ENCODE measurements at regions not wholly inside any gene's neighbourhood (a gene's known extent, or its start where the extent isn't known, plus 50 kb on each side); places are given as distances from the start of the nearest gene placed in this dataset.

GRCh38 chr10:128880159-128880725 lies 586.8 kb upstream of the MGMT start:
- no peak for DNase-seq (ENCODE audit: low read depth in 2 of 3, low spot score in 2 of 3)

- no peak for DNase-seq (ENCODE audit: low read depth in 2 of 3, low spot score in 2 of 3)
Observed at GRCh38 chr10:128881086-128881485, 586.0 kb upstream of the MGMT start.

- no peak for DNase-seq (ENCODE audit: low read depth in 2 of 3, low spot score in 2 of 3)
Observed at GRCh38 chr10:128883231-128884032, 583.6 kb upstream of the MGMT start.

- no peak for DNase-seq (ENCODE audit: low read depth in 2 of 3, low spot score in 2 of 3)
Observed at GRCh38 chr10:128884033-128884425, 583.0 kb upstream of the MGMT start.

- DNase-seq (ENCODE audit: low read depth in 2 of 3, low spot score in 2 of 3): no peak
Observed at GRCh38 chr10:128884496-128885072, 582.5 kb upstream of the MGMT start.

- DNase-seq (ENCODE audit: low read depth in 2 of 3, low spot score in 2 of 3): no peak
Observed at GRCh38 chr10:128885573-128886555, 581.2 kb upstream of the MGMT start.

GRCh38 chr10:128887856-128888255 lies 579.2 kb upstream of the MGMT start:
- DNase-seq (ENCODE audit: low read depth in 2 of 3, low spot score in 2 of 3): no peak

GRCh38 chr10:128892005-128892404 lies 575.0 kb upstream of the MGMT start:
- no peak for DNase-seq (ENCODE audit: low read depth in 2 of 3, low spot score in 2 of 3)

GRCh38 chr10:128894641-128895040 lies 572.4 kb upstream of the MGMT start:
- DNase-seq (ENCODE audit: low read depth in 2 of 3, low spot score in 2 of 3): no peak

- DNase-seq (ENCODE audit: low read depth in 2 of 3, low spot score in 2 of 3): no peak
Observed at GRCh38 chr10:128895473-128895872, 571.6 kb upstream of the MGMT start.

GRCh38 chr10:128896116-128896795 lies 570.8 kb upstream of the MGMT start:
- DNase-seq (ENCODE audit: low read depth in 2 of 3, low spot score in 2 of 3): no peak

- DNase-seq (ENCODE audit: low read depth in 2 of 3, low spot score in 2 of 3): no peak
Observed at GRCh38 chr10:128896963-128897362, 570.1 kb upstream of the MGMT start.

- DNase-seq (ENCODE audit: low read depth in 2 of 3, low spot score in 2 of 3): no peak
Observed at GRCh38 chr10:128897401-128898129, 569.5 kb upstream of the MGMT start.

- no peak for DNase-seq (ENCODE audit: low read depth in 2 of 3, low spot score in 2 of 3)
Observed at GRCh38 chr10:128898133-128898915, 568.7 kb upstream of the MGMT start.

- DNase-seq (ENCODE audit: low read depth in 2 of 3, low spot score in 2 of 3): no peak
Observed at GRCh38 chr10:128898916-128899195, 568.2 kb upstream of the MGMT start.

- no peak for DNase-seq (ENCODE audit: low read depth in 2 of 3, low spot score in 2 of 3)
Observed at GRCh38 chr10:128900456-128900855, 566.6 kb upstream of the MGMT start.

GRCh38 chr10:128901236-128901635 lies 565.8 kb upstream of the MGMT start:
- no peak for DNase-seq (ENCODE audit: low read depth in 2 of 3, low spot score in 2 of 3)

GRCh38 chr10:128902031-128902710 lies 564.9 kb upstream of the MGMT start:
- DNase-seq (ENCODE audit: low read depth in 2 of 3, low spot score in 2 of 3): no peak
